Thyroid gland (tissue), 4 donors: ENCODE measurements at regions not wholly inside any gene's neighbourhood (a gene's known extent, or its start where the extent isn't known, plus 50 kb on each side); places are given as distances from the start of the nearest gene placed in this dataset.

Source experiments
- DNase-seq, 2 donors: peaks; one replicate each; pipeline ENCODE4 v3.0.0-alpha.2; 2019
- H3K27ac ChIP-seq, 3 donors: fragments of 200-600 bp; sonication (generic); 1 replicate in 2 of 3; 2 replicates in 1 of 3; pipeline ENCODE4 v1.5.1; 2016 to 2019; ENCODE audit warnings: mild to moderate bottlenecking in 1 of 3, moderate library complexity in 1 of 3
- H3K27me3 ChIP-seq: fragments of 200-600 bp; sonication (generic); one replicate; pipeline ENCODE4 v1.5.1; 2019
- H3K36me3 ChIP-seq, 2 donors: fragments of 200-600 bp; sonication (generic); one replicate each; pipeline ENCODE4 v1.5.1; 2016 to 2019
- H3K4me1 ChIP-seq, 2 donors: fragments of 200-600 bp; sonication (generic); one replicate each; pipeline ENCODE4 v1.5.1; 2017 to 2019
- H3K4me3 ChIP-seq, 3 donors: fragments of 200-600 bp; sonication (generic); replicated peaks in 1 of 3; 1 replicate in 2 of 3; 2 replicates in 1 of 3; pipeline ENCODE4 v1.5.1; 2016; ENCODE audit warnings: mild to moderate bottlenecking in 1 of 3
- H3K9me3 ChIP-seq: fragments of 200-600 bp; sonication (generic); one replicate; pipeline ENCODE4 v1.5.1; 2017
- CTCF ChIP-seq, 6 experiments: fragments of 200-600 bp in 3 of 6; fragments of 450-650 bp in 3 of 6; sonication (generic) in 3 of 6; IDR thresholded peaks; one replicate each; pipeline ENCODE4 v1.5.1; 2016 to 2019; ENCODE audit warnings: antibody characterized with exemption in 6 of 6, mild to moderate bottlenecking in 2 of 6, inconsistent platforms in 1 of 6, moderate library complexity in 1 of 6
- POLR2A ChIP-seq, 2 donors: fragments of 450-650 bp; IDR thresholded peaks; one replicate each; pipeline ENCODE4 v1.6.1; 2017; ENCODE audit warnings: antibody characterized with exemption in 2 of 2, mild to moderate bottlenecking in 2 of 2, moderate library complexity in 1 of 2
- WGBS, 2 donors: methylation state at CpG; one replicate each; pipeline ENCODE4 v1.1.5; 2017; 5-methylcytosine and 5-hydroxymethylcytosine counted together
- intact Hi-C: fragments of 100-400 bp; cut with DNase I; formaldehyde crosslinking; loops from one replicate; pipeline ENCODE4 v1.15.1; 2023

GRCh38 chr20:23206995-23207394 lies 120.9 kb upstream of the CD93 start:
- no peak for DNase-seq
- WGBS, 2 donors: 92 to 93% methylated on average over 7 of the region's 7 CpGs
- intact Hi-C loops: no loop called here

GRCh38 chr20:23206061-23206460 lies 119.9 kb upstream of the CD93 start:
- no peak for DNase-seq
- Histone ChIP-seq H3K36me3 (no peaks in the 10 kb centered on the region), H3K27me3 (no peaks in the 10 kb centered on the region), H3K4me1 (peaks cover 24 to 26% of the 10 kb centered on the region in 2 donors), H3K4me3 (no peak overlapping the region), H3K9me3 (no peaks in the 10 kb centered on the region), H3K27ac (peak overlapping the region; percentile 49 to 86 (median 85))
- intact Hi-C loops: no loop called here
- TF ChIP-seq POLR2A (IDR thresholded peaks at IDR 0.05) (no peak), CTCF (IDR thresholded peaks at IDR 0.05) (no peak)
- WGBS, 2 donors: 80 to 96% methylated on average over 2 of the region's 2 CpGs

More at GRCh38 chr20:23206995-23207394, 120.9 kb upstream of the CD93 start:
- Histone ChIP-seq H3K27me3 (no peaks in the 10 kb centered on the region), H3K9me3 (no peaks in the 10 kb centered on the region), H3K27ac (peak overlapping the region; percentile 49 to 86 (median 85)), H3K4me3 (no peak overlapping the region), H3K36me3 (no peaks in the 10 kb centered on the region), H3K4me1 (peaks cover 24 to 26% of the 10 kb centered on the region in 2 donors)
- no peak for TF ChIP-seq POLR2A (IDR thresholded peaks at IDR 0.05)
- TF ChIP-seq CTCF (IDR thresholded peaks at IDR 0.05): no peak

- intact Hi-C loops: no loop called here
- no peak overlapping the region for H3K4me3 ChIP-seq
- no peaks in the 10 kb centered on the region for H3K27me3 ChIP-seq
- no peaks in the 10 kb centered on the region for H3K9me3 ChIP-seq
- no peaks in the 10 kb centered on the region for H3K36me3 ChIP-seq
- peak overlapping the region; percentile 50 to 86 (median 85) for H3K27ac ChIP-seq
- DNase-seq: peak; percentile 79 to 81
- 12 to 16% methylated on average over 10 of the region's 10 CpGs for WGBS, 2 donors
- TF ChIP-seq CTCF (IDR thresholded peaks at IDR 0.05): no peak
- no peak for TF ChIP-seq POLR2A (IDR thresholded peaks at IDR 0.05)
- H3K4me1 ChIP-seq: peaks cover 24 to 26% of the 10 kb centered on the region in 2 donors
These were observed 119.5 kb upstream of the CD93 start for GRCh38 chr20:23205611-23206041.

GRCh38 chr20:23205211-23205610 lies 119.1 kb upstream of the CD93 start:
- peaks cover 24 to 26% of the 10 kb centered on the region in 2 donors for H3K4me1 ChIP-seq
- no peaks in the 10 kb centered on the region for H3K27me3 ChIP-seq
- no peaks in the 10 kb centered on the region for H3K36me3 ChIP-seq
- no peak for DNase-seq
- no peaks in the 10 kb centered on the region for H3K9me3 ChIP-seq
- no peak overlapping the region for H3K4me3 ChIP-seq
- intact Hi-C loops: no loop called here
- no peak for TF ChIP-seq POLR2A (IDR thresholded peaks at IDR 0.05)
- no peak for TF ChIP-seq CTCF (IDR thresholded peaks at IDR 0.05)
- peak overlapping the region; percentile 50 to 86 (median 85) for H3K27ac ChIP-seq
- 82 to 83% methylated on average over 7 of the region's 7 CpGs for WGBS, 2 donors

- no peaks in the 10 kb centered on the region for H3K27me3 ChIP-seq
- H3K36me3 ChIP-seq: no peaks in the 10 kb centered on the region
- no peak overlapping the region for H3K4me3 ChIP-seq
- peaks cover 24 to 26% of the 10 kb centered on the region in 2 donors for H3K4me1 ChIP-seq
- TF ChIP-seq POLR2A (IDR thresholded peaks at IDR 0.05) (no peak), CTCF (IDR thresholded peaks at IDR 0.05) (no peak)
- intact Hi-C loops: no loop called here
- no peak for DNase-seq
- no peaks in the 10 kb centered on the region for H3K9me3 ChIP-seq
- 85 to 91% methylated on average over 9 of the region's 9 CpGs for WGBS, 2 donors
- H3K27ac ChIP-seq: no peak overlapping the region
These were observed 118.0 kb upstream of the CD93 start for GRCh38 chr20:23203951-23204730.
